BE2C (cell line): ENCODE measurements at regions not wholly inside any gene's neighbourhood (a gene's known extent, or its start where the extent isn't known, plus 50 kb on each side); places are given as distances from the start of the nearest gene placed in this dataset.

Experiments
- DNase-seq: peaks from one replicate; pipeline ENCODE4 v3.0.0-alpha.2; 2020
- H3K27me3 ChIP-seq: fragments of 250-450 bp; sonication (Bioruptor Pico); 2 replicates; pipeline ENCODE4 v1.5.1; 2020; ENCODE audit warnings: mild to moderate bottlenecking
- H3K36me3 ChIP-seq: fragments of 250-450 bp; sonication (Bioruptor Pico); 2 replicates; pipeline ENCODE4 v1.5.1; 2020; ENCODE audit warnings: mild to moderate bottlenecking
- H3K4me1 ChIP-seq: fragments of 250-450 bp; sonication (Bioruptor Pico); 2 replicates; pipeline ENCODE4 v1.5.1; 2020
- H3K4me3 ChIP-seq: 2 replicates; pipeline ENCODE4 v1.5.1; 2011; ENCODE audit warnings: low read depth, low read length
- H3K9me3 ChIP-seq: fragments of 250-450 bp; sonication (Bioruptor Pico); 2 replicates; pipeline ENCODE4 v1.5.1; 2020
- TF ChIP-seq, protein P1 (sequence below): IDR thresholded peaks from 2 replicates; pipeline ENCODE4 v1.5.1; 2012; ENCODE audit warnings: mild to moderate bottlenecking, low read depth, low read length

GRCh38 chr1:23625929-23626535 is 65.6 kb upstream of the RPL11 start:
- Histone ChIP-seq H3K4me3 (no peak overlapping the region), H3K36me3 (no peaks in the 10 kb centered on the region), H3K9me3 (no peaks in the 10 kb centered on the region), H3K27me3 (no peaks in the 10 kb centered on the region), H3K4me1 (no peaks in the 10 kb centered on the region)
- TF ChIP-seq, protein P1, sequence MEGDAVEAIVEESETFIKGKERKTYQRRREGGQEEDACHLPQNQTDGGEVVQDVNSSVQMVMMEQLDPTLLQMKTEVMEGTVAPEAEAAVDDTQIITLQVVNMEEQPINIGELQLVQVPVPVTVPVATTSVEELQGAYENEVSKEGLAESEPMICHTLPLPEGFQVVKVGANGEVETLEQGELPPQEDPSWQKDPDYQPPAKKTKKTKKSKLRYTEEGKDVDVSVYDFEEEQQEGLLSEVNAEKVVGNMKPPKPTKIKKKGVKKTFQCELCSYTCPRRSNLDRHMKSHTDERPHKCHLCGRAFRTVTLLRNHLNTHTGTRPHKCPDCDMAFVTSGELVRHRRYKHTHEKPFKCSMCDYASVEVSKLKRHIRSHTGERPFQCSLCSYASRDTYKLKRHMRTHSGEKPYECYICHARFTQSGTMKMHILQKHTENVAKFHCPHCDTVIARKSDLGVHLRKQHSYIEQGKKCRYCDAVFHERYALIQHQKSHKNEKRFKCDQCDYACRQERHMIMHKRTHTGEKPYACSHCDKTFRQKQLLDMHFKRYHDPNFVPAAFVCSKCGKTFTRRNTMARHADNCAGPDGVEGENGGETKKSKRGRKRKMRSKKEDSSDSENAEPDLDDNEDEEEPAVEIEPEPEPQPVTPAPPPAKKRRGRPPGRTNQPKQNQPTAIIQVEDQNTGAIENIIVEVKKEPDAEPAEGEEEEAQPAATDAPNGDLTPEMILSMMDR = no peak
- no peak for DNase-seq

GRCh38 chr1:23625459-23625858 is 66.1 kb upstream of the RPL11 start:
- TF ChIP-seq, protein P1 = no peak
- no peaks in the 10 kb centered on the region for H3K4me1 ChIP-seq
- no peak overlapping the region for H3K4me3 ChIP-seq
- no peaks in the 10 kb centered on the region for H3K36me3 ChIP-seq
- no peaks in the 10 kb centered on the region for H3K9me3 ChIP-seq
- DNase-seq = no peak
- no peaks in the 10 kb centered on the region for H3K27me3 ChIP-seq

- Histone ChIP-seq H3K4me3 (no peak overlapping the region), H3K4me1 (no peaks in the 10 kb centered on the region), H3K36me3 (no peaks in the 10 kb centered on the region), H3K27me3 (no peaks in the 10 kb centered on the region), H3K9me3 (no peaks in the 10 kb centered on the region)
- no peak for DNase-seq
- TF ChIP-seq, protein P1 = no peak
These were observed 65.1 kb upstream of the ID3 start for GRCh38 chr1:23624440-23624839.

DNA sequence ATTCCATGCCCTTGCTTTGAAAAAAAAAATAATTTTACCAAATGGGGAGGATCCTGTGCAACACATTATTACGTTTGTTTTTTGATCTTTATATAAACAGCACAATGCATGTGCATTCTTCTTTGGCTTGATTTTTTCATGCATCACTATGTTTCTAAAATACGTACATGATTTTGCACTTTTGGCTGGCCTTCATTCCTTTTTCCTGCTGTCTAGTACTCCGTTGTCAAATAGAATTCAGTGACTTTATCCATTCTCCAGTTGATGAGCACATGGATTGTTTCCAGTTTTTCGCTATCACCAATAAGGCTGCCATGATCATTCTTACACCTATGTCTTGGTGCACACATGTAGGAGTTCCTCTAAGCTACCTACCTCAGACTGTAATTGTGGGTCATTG is 63.0 kb upstream of the ID3 start:
- H3K4me1 ChIP-seq = no peaks in the 10 kb centered on the region
- TF ChIP-seq, protein P1 = no peak

DNA sequence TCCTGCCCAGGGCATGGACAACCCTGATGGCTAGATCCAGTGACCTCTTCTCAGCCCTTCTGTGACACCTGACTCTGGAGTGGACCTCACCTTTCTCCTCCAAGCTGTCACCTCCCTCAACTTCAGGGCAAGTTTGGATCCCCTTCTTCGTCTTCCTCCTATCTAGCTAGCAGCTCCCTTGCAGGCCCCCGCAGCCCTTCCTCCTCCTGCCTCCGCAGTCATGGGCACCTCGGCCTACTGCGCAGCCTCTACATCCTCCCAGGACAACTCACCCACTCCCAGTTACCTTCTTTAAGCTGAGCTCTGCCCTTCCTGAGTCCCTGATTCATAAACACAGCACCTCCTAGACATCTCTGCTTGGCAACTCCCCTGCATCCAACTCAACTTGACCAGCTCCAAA is 61.3 kb upstream of the ID3 start:
- H3K27me3 ChIP-seq = no peaks in the 10 kb centered on the region
- no peaks in the 10 kb centered on the region for H3K36me3 ChIP-seq
- no peaks in the 10 kb centered on the region for H3K4me1 ChIP-seq
- no peak overlapping the region for H3K4me3 ChIP-seq
- no peak for DNase-seq
- no peaks in the 10 kb centered on the region for H3K9me3 ChIP-seq
- TF ChIP-seq, protein P1 = no peak

More for the DNA sequence above, 63.0 kb upstream of the ID3 start:
- Histone ChIP-seq H3K4me3 (no peak overlapping the region), H3K36me3 (no peaks in the 10 kb centered on the region), H3K9me3 (no peaks in the 10 kb centered on the region), H3K27me3 (no peaks in the 10 kb centered on the region)
- no peak for DNase-seq

DNA sequence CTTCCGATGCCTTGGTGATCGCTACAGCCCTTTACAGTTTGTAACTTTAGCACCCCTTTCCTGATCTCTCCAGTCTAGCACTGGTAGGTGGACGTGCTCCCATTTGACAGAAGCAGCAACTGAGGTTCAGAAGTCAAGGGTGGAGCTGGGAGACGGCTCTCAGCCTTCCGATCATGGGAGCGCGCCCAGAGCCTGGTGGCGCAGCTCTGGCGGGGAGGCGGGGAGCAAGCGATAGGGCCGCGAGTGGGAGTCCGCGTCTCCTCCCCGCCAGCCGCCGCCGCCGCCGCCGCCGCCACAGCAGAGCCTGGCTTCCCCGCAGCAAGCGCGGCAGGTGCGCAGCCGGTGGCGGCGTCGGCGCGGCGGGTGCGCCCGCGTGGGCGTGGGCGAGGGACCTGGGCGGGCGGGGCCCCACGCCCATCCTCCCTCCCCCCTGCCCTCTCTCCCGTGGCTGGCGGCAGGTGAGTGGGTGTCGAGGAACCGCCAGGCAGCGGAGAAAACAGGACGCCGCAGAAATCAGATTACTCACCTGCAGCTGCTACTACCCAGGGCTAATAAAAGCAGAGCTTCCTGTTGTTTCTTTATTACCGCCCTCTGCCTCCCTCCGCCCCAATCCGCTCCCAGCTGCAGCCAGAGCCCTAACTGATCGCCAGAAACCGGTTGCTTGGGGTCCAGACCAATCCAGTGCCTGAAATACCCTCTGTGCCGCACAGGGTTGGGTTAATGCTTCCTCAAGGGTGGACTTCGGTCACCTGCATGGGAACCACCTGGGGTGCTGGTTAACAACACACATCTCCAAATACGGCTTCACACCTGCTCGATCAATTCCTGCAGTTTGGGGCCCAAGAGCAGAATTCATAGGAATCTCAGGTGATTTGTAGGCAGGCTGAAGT is 60.2 kb upstream of the ID3 start:
- peak; percentile 55 for DNase-seq
- H3K9me3 ChIP-seq = no peaks in the 10 kb centered on the region
- no peaks in the 10 kb centered on the region for H3K36me3 ChIP-seq
- H3K27me3 ChIP-seq = no peaks in the 10 kb centered on the region
- TF ChIP-seq, protein P1 = no peak
- peak overlapping the region; percentile 34 for H3K4me3 ChIP-seq
- H3K4me1 ChIP-seq = no peaks in the 10 kb centered on the region
